IMR-90 (cell line): ENCODE measurements at regions not wholly inside any gene's neighbourhood (a gene's known extent, or its start where the extent isn't known, plus 50 kb on each side); places are given as distances from the start of the nearest gene placed in this dataset.

ENCODE experiments used
- ATAC-seq: fragments of 200-7000 bp; cut with Tn5 transposase; 2 replicates; pipeline ENCODE4 v1.9.1; 2020; ENCODE audit warnings: low read depth, mild to moderate bottlenecking, moderate library complexity
- BruUV-seq: library from RNA; stranded (reverse); fragments of 400-500 nt; replicated peaks from 2 replicates; lab custom pipeline; 2021; lab: Mats Ljungman, UMichigan
- CTCF ChIA-PET: fragments of 300-600 bp; formaldehyde crosslinking; extraction: SDS; loops from one replicate; lab custom pipeline; 2021; ENCODE audit warnings: antibody characterized with exemption; lab: Yijun Ruan, JAX
- POLR2A ChIA-PET: fragments of 300-600 bp; sonication (Branson Sonifier 250); formaldehyde crosslinking; loops from one replicate; lab custom pipeline; 2022; ENCODE audit warnings: antibody characterized with exemption; ENCODE audit not compliant: unreplicated experiment; lab: Charles Lee
- DNase-seq: peaks from one replicate; pipeline ENCODE4 v3.0.0; 2013
- H2AFZ ChIP-seq: replicated peaks from 2 replicates; pipeline ENCODE3; 2013; ENCODE audit warnings: low read length, mild to moderate bottlenecking; ENCODE audit not compliant: poor library complexity
- H2AK5ac ChIP-seq: 2 replicates; pipeline ENCODE4 v1.6.1; 2013; ENCODE audit warnings: low read depth, low read length, inconsistent platforms
- H2AK9ac ChIP-seq: replicated peaks from 2 replicates; pipeline ENCODE3; 2013; ENCODE audit warnings: mild to moderate bottlenecking, low read depth, low read length, moderate library complexity; ENCODE audit not compliant: poor library complexity
- H2BK120ac ChIP-seq: 2 replicates; pipeline ENCODE4 v1.6.1; 2013; ENCODE audit warnings: low read depth, low read length, inconsistent platforms
- H2BK15ac ChIP-seq: 3 replicates; pipeline ENCODE4 v1.6.1; 2013; ENCODE audit warnings: low read depth, low read length, inconsistent platforms
- H2BK20ac ChIP-seq: 2 replicates; pipeline ENCODE4 v1.6.1; 2013; ENCODE audit warnings: low read depth, mild to moderate bottlenecking, inconsistent platforms, low read length, moderate library complexity
- H2BK5ac ChIP-seq: 2 replicates; pipeline ENCODE4 v1.6.1; 2013; ENCODE audit warnings: mild to moderate bottlenecking, low read depth, low read length, inconsistent platforms; ENCODE audit not compliant: poor library complexity, severe bottlenecking
- H3K14ac ChIP-seq: replicated peaks from 2 replicates; pipeline ENCODE4 v1.6.1; 2013; ENCODE audit warnings: low read depth, low read length, inconsistent platforms
- H3K18ac ChIP-seq: 2 replicates; pipeline ENCODE4 v1.6.1; 2013; ENCODE audit warnings: low read depth, low read length, control low read depth
- H3K23ac ChIP-seq: 2 replicates; pipeline ENCODE4 v1.6.1; 2013; ENCODE audit warnings: low read depth, low read length, inconsistent platforms
- H3K27ac ChIP-seq: 2 replicates; pipeline ENCODE4 v1.5.1; 2013; ENCODE audit warnings: mild to moderate bottlenecking, control low read depth, low read length; ENCODE audit not compliant: insufficient read depth
- H3K27me3 ChIP-seq: 2 replicates; pipeline ENCODE4 v1.6.1; 2013; ENCODE audit warnings: low read length; ENCODE audit not compliant: control insufficient read depth, insufficient read depth
- H3K36me3 ChIP-seq: 2 replicates; pipeline ENCODE4 v1.6.1; 2013; ENCODE audit warnings: low read length, mixed read lengths; ENCODE audit not compliant: control insufficient read depth, insufficient read depth
- H3K4ac ChIP-seq: 2 replicates; pipeline ENCODE4 v1.6.1; 2013; ENCODE audit warnings: low read depth, low read length, inconsistent platforms
- H3K4me1 ChIP-seq: 2 replicates; pipeline ENCODE4 v1.6.1; 2013; ENCODE audit warnings: low read length, mixed read lengths; ENCODE audit not compliant: control insufficient read depth, insufficient read depth
- H3K4me2 ChIP-seq: 2 replicates; pipeline ENCODE4 v1.6.1; 2013; ENCODE audit warnings: low read depth, mild to moderate bottlenecking, control low read depth, low read length, moderate library complexity
- H3K4me3 ChIP-seq: 2 replicates; pipeline ENCODE4 v1.5.1; 2013; ENCODE audit warnings: low read depth, mild to moderate bottlenecking, control low read depth, low read length, moderate library complexity; ENCODE audit not compliant: insufficient read depth
- H3K56ac ChIP-seq: 2 replicates; pipeline ENCODE4 v1.6.1; 2013; ENCODE audit warnings: low read length, inconsistent platforms; ENCODE audit not compliant: insufficient read depth; ENCODE audit errors: extremely low read depth
- H3K79me1 ChIP-seq, 2 experiments: 2 replicates each; pipeline ENCODE4 v1.6.1; 2013; ENCODE audit warnings: low read length in 2 of 2, inconsistent platforms in 1 of 2, low read depth in 1 of 2
- H3K9ac ChIP-seq: 2 replicates; pipeline ENCODE4 v1.6.1; 2013; ENCODE audit warnings: low read depth, low read length, control low read depth
- H3K9me1 ChIP-seq: 2 replicates; pipeline ENCODE4 v1.6.1; 2013; ENCODE audit warnings: low read length, inconsistent platforms; ENCODE audit not compliant: insufficient read depth
- H3K9me3 ChIP-seq: 2 replicates; pipeline ENCODE4 v1.6.1; 2013; ENCODE audit warnings: low read length; ENCODE audit not compliant: control insufficient read depth, insufficient read depth
- H4K20me1 ChIP-seq: 2 replicates; pipeline ENCODE4 v1.6.1; 2013; ENCODE audit warnings: low read length, inconsistent platforms; ENCODE audit not compliant: insufficient read depth
- H4K5ac ChIP-seq: 2 replicates; pipeline ENCODE4 v1.6.1; 2013; ENCODE audit warnings: mild to moderate bottlenecking, low read depth, low read length, control low read depth
- H4K8ac ChIP-seq, 2 experiments: 2 replicates each; pipeline ENCODE4 v1.6.1; 2013; ENCODE audit warnings: low read depth in 2 of 2, low read length in 2 of 2, control low read depth in 1 of 2, inconsistent platforms in 1 of 2
- H4K91ac ChIP-seq: 2 replicates; pipeline ENCODE4 v1.6.1; 2013; ENCODE audit warnings: low read depth, low read length, inconsistent platforms; ENCODE audit not compliant: insufficient read depth
- BHLHE40 ChIP-seq: fragments of 150-350 bp; IDR thresholded peaks from 2 replicates; pipeline ENCODE4 v1.6.1; 2016; ENCODE audit warnings: mild to moderate bottlenecking, low read depth, low read length
- CEBPB ChIP-seq: IDR thresholded peaks from 2 replicates; pipeline ENCODE4 v1.6.1; 2012; ENCODE audit warnings: low read depth, low read length, improper control_type of control experiment
- CHD1 ChIP-seq: IDR thresholded peaks from 2 replicates; pipeline ENCODE4 v1.6.1; 2012; ENCODE audit warnings: low read depth, low read length, improper control_type of control experiment
- FOS ChIP-seq: fragments of 150-350 bp; IDR thresholded peaks from 2 replicates; pipeline ENCODE4 v1.6.1; 2016; ENCODE audit warnings: low read depth, low read length
- MAFK ChIP-seq: IDR thresholded peaks from 2 replicates; pipeline ENCODE4 v1.6.1; 2012; ENCODE audit warnings: low read depth, low read length, improper control_type of control experiment
- MAZ ChIP-seq: IDR thresholded peaks from 2 replicates; pipeline ENCODE4 v1.6.1; 2012; ENCODE audit warnings: low read depth, mild to moderate bottlenecking, low read length, improper control_type of control experiment, moderate library complexity, borderline replicate concordance
- MXI1 ChIP-seq: IDR thresholded peaks from 2 replicates; pipeline ENCODE4 v1.6.1; 2012; ENCODE audit warnings: low read depth, mild to moderate bottlenecking, low read length, moderate library complexity, borderline replicate concordance
- NFE2L2 ChIP-seq: fragments of 150-350 bp; IDR thresholded peaks from 2 replicates; pipeline ENCODE4 v1.6.1; 2016; ENCODE audit warnings: low read depth, mild to moderate bottlenecking, low read length
- POLR2A ChIP-seq: IDR thresholded peaks from 2 replicates; pipeline ENCODE4 v1.6.1; 2012; ENCODE audit warnings: mild to moderate bottlenecking, low read depth, low read length
- RAD21 ChIP-seq: IDR thresholded peaks from 2 replicates; pipeline ENCODE4 v1.6.1; 2012; ENCODE audit warnings: low read length, improper control_type of control experiment
- RCOR1 ChIP-seq: IDR thresholded peaks from 2 replicates; pipeline ENCODE4 v1.6.1; 2012; ENCODE audit warnings: mild to moderate bottlenecking, low read length, improper control_type of control experiment; ENCODE audit not compliant: insufficient replicate concordance
- RFX5 ChIP-seq: IDR thresholded peaks from 2 replicates; pipeline ENCODE4 v1.8.0; 2012; ENCODE audit warnings: low read depth, mild to moderate bottlenecking, low read length, moderate library complexity
- SMC3 ChIP-seq: fragments of 150-350 bp; IDR thresholded peaks from 2 replicates; pipeline ENCODE4 v1.6.1; 2016; ENCODE audit warnings: low read depth, mild to moderate bottlenecking, antibody characterized with exemption, low read length, moderate library complexity
- WGBS, 2 experiments: methylation state at CpG; one replicate each; pipeline versions ENCODE4 v1.1.5 to v1.1.7; 2013; ENCODE audit warnings: missing lambda C conversion rate in 2 of 2; ENCODE audit not compliant: insufficient read length in 1 of 2; ENCODE audit errors: extremely low coverage in 2 of 2; 5-methylcytosine and 5-hydroxymethylcytosine counted together
- dilution Hi-C: fragments of 300-500 bp; cut with HindIII; formaldehyde crosslinking; loops from one replicate; pipeline ENCODE4 v1.14.3; 2018; ENCODE audit warnings: low sequenced_read_pairs; ENCODE audit not compliant: unreplicated experiment
- in situ Hi-C: fragments of 300-500 bp; cut with MboI; formaldehyde crosslinking; loops from 3 replicates; pipeline ENCODE4 v1.14.3; 2019; ENCODE audit warnings: low sequenced_read_pairs, inconsistent platforms, mixed read lengths
- intact Hi-C: fragments of 100-400 bp; cut with micrococcal nuclease; formaldehyde crosslinking; loops from 2 replicates; pipeline ENCODE4 v1.10.0; 2022
- TF ChIP-seq, protein P1 (sequence below): fragments of 150-350 bp; IDR thresholded peaks from 2 replicates; pipeline ENCODE4 v1.6.1; 2017; ENCODE audit warnings: mild to moderate bottlenecking, antibody characterized with exemption, low read length, low read depth
- TF ChIP-seq, protein P2 (sequence below): conservative IDR thresholded peaks from 2 replicates; pipeline ENCODE4 v1.5.1; 2012; ENCODE audit warnings: mild to moderate bottlenecking, low read depth, low read length, improper control_type of control experiment
- TF ChIP-seq, protein P3 (sequence below): fragments of 150-350 bp; IDR thresholded peaks from 2 replicates; pipeline ENCODE4 v1.6.1; 2016; ENCODE audit warnings: low read depth, mild to moderate bottlenecking, low read length, moderate library complexity, borderline replicate concordance

DNA sequence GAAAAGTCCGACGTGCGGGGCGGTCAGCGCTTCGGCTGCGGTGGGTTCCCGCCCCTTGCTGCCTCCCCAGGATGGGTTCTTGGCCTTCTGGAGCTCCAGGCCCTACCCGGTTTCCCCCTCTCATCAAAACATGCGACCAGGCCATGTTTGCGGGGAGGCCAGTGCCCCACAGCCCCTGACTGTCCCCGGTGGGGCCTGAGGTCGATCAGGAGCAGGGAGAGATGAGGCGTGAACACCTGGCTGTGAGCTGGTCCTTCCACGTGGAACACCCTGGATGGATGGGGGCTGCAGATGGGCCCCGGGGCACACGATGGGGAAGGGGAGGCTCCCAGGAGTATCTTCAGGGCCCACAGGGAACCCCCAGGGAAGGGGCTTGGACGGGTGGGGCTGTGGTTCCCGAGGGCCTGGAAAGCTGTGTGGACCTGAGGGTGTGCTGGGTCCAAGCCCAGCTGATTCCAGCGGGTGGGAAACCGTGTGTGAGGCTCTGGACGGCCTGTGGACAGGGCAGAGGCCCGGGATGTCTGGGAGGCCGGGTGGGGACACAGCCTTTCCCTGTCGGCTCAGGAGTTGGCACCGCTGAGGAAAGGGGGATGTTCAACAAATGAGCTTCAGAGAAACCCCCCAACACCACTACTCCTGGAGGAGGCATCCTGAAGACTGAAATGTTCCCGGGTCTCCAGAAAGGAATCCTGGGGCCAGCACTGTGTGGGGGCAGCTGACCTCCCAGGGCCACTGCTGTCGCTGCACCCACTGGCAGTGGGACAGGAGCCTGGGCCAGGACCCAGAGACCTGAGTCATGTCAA, 187.0 kb upstream of the C14orf180 start:
- POLR2A ChIA-PET = no interaction called here
- dilution Hi-C loops (no loop called here), intact Hi-C loops (no loop called here)

More for the DNA sequence above, 187.0 kb upstream of the C14orf180 start:
- Histone ChIP-seq H2BK120ac (no peak overlapping the region), H3K27ac (no peak overlapping the region), H3K36me3 (no peaks in the 10 kb centered on the region), H2AFZ (no peak overlapping the region), H3K9me3 (peaks cover 51% of the 10 kb centered on the region), H3K4me3 (no peak overlapping the region), H2AK9ac (no peak overlapping the region), H3K4ac (no peak overlapping the region), H3K27me3 (no peaks in the 10 kb centered on the region), H3K4me1 (no peaks in the 10 kb centered on the region), H3K9ac (no peak overlapping the region), H3K4me2 (no peak overlapping the region), H2AK5ac (no peak overlapping the region), H4K91ac (no peak overlapping the region), H2BK5ac (no peak overlapping the region), H2BK15ac (no peak overlapping the region), H4K5ac (no peak overlapping the region), H3K56ac (no peak overlapping the region), H3K18ac (no peak overlapping the region), H4K8ac (no peak overlapping the region), H3K9me1 (no peaks in the 10 kb centered on the region), H3K79me1 (no peaks in the 10 kb centered on the region), H3K23ac (no peak overlapping the region), H2BK20ac (no peak overlapping the region), H4K20me1 (no peaks in the 10 kb centered on the region), H3K14ac (no peak overlapping the region)
- DNase-seq = no peak
- TF ChIP-seq, protein P1, sequence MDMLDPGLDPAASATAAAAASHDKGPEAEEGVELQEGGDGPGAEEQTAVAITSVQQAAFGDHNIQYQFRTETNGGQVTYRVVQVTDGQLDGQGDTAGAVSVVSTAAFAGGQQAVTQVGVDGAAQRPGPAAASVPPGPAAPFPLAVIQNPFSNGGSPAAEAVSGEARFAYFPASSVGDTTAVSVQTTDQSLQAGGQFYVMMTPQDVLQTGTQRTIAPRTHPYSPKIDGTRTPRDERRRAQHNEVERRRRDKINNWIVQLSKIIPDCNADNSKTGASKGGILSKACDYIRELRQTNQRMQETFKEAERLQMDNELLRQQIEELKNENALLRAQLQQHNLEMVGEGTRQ = no peak
- no peak for TF ChIP-seq FOS
- TF ChIP-seq, protein P2, sequence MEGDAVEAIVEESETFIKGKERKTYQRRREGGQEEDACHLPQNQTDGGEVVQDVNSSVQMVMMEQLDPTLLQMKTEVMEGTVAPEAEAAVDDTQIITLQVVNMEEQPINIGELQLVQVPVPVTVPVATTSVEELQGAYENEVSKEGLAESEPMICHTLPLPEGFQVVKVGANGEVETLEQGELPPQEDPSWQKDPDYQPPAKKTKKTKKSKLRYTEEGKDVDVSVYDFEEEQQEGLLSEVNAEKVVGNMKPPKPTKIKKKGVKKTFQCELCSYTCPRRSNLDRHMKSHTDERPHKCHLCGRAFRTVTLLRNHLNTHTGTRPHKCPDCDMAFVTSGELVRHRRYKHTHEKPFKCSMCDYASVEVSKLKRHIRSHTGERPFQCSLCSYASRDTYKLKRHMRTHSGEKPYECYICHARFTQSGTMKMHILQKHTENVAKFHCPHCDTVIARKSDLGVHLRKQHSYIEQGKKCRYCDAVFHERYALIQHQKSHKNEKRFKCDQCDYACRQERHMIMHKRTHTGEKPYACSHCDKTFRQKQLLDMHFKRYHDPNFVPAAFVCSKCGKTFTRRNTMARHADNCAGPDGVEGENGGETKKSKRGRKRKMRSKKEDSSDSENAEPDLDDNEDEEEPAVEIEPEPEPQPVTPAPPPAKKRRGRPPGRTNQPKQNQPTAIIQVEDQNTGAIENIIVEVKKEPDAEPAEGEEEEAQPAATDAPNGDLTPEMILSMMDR = no peak
- no peak for TF ChIP-seq BHLHE40
- no peak for TF ChIP-seq SMC3
- no peak for TF ChIP-seq CHD1
- TF ChIP-seq MAFK = no peak
- TF ChIP-seq MXI1 = no peak
- TF ChIP-seq RCOR1 = no peak
- no peak for TF ChIP-seq RFX5
- TF ChIP-seq, protein P3, sequence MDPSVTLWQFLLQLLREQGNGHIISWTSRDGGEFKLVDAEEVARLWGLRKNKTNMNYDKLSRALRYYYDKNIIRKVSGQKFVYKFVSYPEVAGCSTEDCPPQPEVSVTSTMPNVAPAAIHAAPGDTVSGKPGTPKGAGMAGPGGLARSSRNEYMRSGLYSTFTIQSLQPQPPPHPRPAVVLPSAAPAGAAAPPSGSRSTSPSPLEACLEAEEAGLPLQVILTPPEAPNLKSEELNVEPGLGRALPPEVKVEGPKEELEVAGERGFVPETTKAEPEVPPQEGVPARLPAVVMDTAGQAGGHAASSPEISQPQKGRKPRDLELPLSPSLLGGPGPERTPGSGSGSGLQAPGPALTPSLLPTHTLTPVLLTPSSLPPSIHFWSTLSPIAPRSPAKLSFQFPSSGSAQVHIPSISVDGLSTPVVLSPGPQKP = no peak
- TF ChIP-seq CEBPB = no peak
- TF ChIP-seq MAZ = no peak
- TF ChIP-seq NFE2L2 = no peak
- TF ChIP-seq POLR2A = no peak
- TF ChIP-seq RAD21 = no peak
- WGBS, 2 experiments = 64% methylated on average over 19 of the region's 28 CpGs; no CpG with 5 or more reads in 1 of the 2 experiments
- ATAC-seq = no peak
- in situ Hi-C loops = no loop called here
- CTCF ChIA-PET = no interaction called here
- no TSS peak for BruUV-seq
